Tibial nerve (tissue), 4 donors: ENCODE measurements at regions not wholly inside any gene's neighbourhood (a gene's known extent, or its start where the extent isn't known, plus 50 kb on each side); places are given as distances from the start of the nearest gene placed in this dataset.
"Not testable (repeated sequence)": the region's sequence is repeated elsewhere in the genome, so short reads cannot be mapped to it uniquely, and the experiment has no call there.

ENCODE experiments used
- DNase-seq, 2 donors: peaks; one replicate each; pipeline ENCODE4 v3.0.0-alpha.2; 2019; ENCODE audit warnings: low spot score in 2 of 2
- H3K27ac ChIP-seq, 4 donors: fragments of 200-600 bp; sonication (generic) in 3 of 4; one replicate each; pipeline ENCODE4 v1.5.1; 2017 to 2019; ENCODE audit warnings: mild to moderate bottlenecking in 1 of 4
- H3K27me3 ChIP-seq, 2 donors: fragments of 200-600 bp; sonication (generic) in 1 of 2; one replicate each; pipeline versions ENCODE4 v1.5.1 to v1.6.0; 2017 to 2019
- H3K36me3 ChIP-seq, 3 donors: fragments of 200-600 bp; sonication (generic); one replicate each; pipeline ENCODE4 v1.5.1; 2018 to 2019
- H3K4me1 ChIP-seq, 4 donors: fragments of 200-600 bp; sonication (generic) in 3 of 4; one replicate each; pipeline ENCODE4 v1.5.1; 2017 to 2019
- H3K4me3 ChIP-seq, 4 donors: fragments of 200-600 bp; sonication (generic) in 3 of 4; one replicate each; pipeline ENCODE4 v1.5.1; 2017 to 2019; ENCODE audit warnings: mild to moderate bottlenecking in 1 of 4, moderate library complexity in 1 of 4
- H3K9me3 ChIP-seq, 4 donors: fragments of 200-600 bp; sonication (generic) in 3 of 4; one replicate each; pipeline ENCODE4 v1.5.1; 2017 to 2019
- EP300 ChIP-seq, 2 donors: sonication (generic); formaldehyde crosslinking; IDR thresholded peaks; one replicate each; pipeline ENCODE4 v1.6.1; 2017; ENCODE audit warnings: antibody characterized with exemption in 2 of 2, mild to moderate bottlenecking in 1 of 2
- POLR2A ChIP-seq, 2 donors: fragments of 450-650 bp; IDR thresholded peaks; one replicate each; pipeline ENCODE4 v1.6.1; 2017; ENCODE audit warnings: antibody characterized with exemption in 2 of 2, mild to moderate bottlenecking in 2 of 2, moderate library complexity in 2 of 2
- WGBS, 2 donors: methylation state at CpG; one replicate each; pipeline ENCODE4 v1.1.5; 2018; 5-methylcytosine and 5-hydroxymethylcytosine counted together
- TF ChIP-seq, protein P1 (sequence below), 5 experiments: fragments of 200-600 bp in 3 of 5; fragments of 450-650 bp in 2 of 5; sonication (generic) in 3 of 5; IDR thresholded peaks; one replicate each; pipeline ENCODE4 v1.5.1; 2016 to 2019; ENCODE audit warnings: antibody characterized with exemption in 5 of 5, mild to moderate bottlenecking in 3 of 5, moderate library complexity in 2 of 5

DNA sequence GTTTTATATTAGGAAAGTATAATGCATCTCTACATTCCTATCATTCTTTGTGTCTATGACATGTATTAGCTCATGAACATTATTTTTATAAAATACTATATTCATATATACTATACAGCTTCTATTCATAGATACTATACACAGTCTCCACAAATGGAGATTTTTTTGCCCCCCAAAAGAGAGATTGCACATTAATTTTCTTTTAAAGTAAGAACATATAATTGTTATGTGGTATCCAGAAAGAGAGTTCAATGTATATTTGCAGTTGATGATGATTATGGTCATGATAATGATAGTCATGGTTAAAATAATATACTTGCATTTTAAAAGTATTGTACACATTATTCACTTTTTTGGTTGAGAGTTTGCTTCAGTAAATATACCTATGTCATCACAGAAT lies 445.3 kb downstream of the DSC3 start:
- no peaks in the 10 kb centered on the region for H3K27me3 ChIP-seq
- H3K4me3 ChIP-seq: no peak overlapping the region
- DNase-seq: no peak
- H3K27ac ChIP-seq: no peak overlapping the region
- H3K4me1 ChIP-seq: no peaks in the 10 kb centered on the region
- no peaks in the 10 kb centered on the region for H3K36me3 ChIP-seq
- H3K9me3 ChIP-seq: no peaks in the 10 kb centered on the region
- TF ChIP-seq POLR2A (IDR thresholded peaks at IDR 0.05): no peak
- TF ChIP-seq, protein P1, sequence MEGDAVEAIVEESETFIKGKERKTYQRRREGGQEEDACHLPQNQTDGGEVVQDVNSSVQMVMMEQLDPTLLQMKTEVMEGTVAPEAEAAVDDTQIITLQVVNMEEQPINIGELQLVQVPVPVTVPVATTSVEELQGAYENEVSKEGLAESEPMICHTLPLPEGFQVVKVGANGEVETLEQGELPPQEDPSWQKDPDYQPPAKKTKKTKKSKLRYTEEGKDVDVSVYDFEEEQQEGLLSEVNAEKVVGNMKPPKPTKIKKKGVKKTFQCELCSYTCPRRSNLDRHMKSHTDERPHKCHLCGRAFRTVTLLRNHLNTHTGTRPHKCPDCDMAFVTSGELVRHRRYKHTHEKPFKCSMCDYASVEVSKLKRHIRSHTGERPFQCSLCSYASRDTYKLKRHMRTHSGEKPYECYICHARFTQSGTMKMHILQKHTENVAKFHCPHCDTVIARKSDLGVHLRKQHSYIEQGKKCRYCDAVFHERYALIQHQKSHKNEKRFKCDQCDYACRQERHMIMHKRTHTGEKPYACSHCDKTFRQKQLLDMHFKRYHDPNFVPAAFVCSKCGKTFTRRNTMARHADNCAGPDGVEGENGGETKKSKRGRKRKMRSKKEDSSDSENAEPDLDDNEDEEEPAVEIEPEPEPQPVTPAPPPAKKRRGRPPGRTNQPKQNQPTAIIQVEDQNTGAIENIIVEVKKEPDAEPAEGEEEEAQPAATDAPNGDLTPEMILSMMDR (IDR thresholded peaks at IDR 0.05): no peak
- TF ChIP-seq EP300 (IDR thresholded peaks at IDR 0.05): no peak

DNA sequence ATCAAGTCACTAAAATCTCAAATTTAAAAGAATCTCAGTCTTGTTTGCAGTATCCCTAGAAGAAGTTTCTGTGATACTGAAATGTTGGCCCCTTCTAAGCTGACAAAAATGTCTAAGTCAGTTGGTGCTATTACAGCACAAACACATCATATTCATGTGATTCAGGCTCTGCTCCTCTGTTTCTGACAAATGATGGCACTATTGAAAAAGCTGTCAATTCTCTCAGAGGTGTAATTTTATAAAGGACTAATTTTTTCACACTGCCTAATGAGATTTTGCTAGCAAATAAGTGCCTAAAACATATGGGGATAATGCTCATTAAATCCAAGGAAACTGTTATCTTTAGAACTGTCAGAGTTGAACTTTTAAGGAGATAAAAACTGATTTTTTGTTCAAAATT lies 445.9 kb downstream of the DSC3 start:
- Histone ChIP-seq H3K27ac (no peak overlapping the region), H3K36me3 (no peaks in the 10 kb centered on the region), H3K4me3 (no peak overlapping the region), H3K9me3 (no peaks in the 10 kb centered on the region), H3K27me3 (no peaks in the 10 kb centered on the region), H3K4me1 (no peaks in the 10 kb centered on the region)
- no peak for DNase-seq
- TF ChIP-seq POLR2A (IDR thresholded peaks at IDR 0.05): no peak
- TF ChIP-seq, protein P1 (IDR thresholded peaks at IDR 0.05): no peak
- no peak for TF ChIP-seq EP300 (IDR thresholded peaks at IDR 0.05)

DNA sequence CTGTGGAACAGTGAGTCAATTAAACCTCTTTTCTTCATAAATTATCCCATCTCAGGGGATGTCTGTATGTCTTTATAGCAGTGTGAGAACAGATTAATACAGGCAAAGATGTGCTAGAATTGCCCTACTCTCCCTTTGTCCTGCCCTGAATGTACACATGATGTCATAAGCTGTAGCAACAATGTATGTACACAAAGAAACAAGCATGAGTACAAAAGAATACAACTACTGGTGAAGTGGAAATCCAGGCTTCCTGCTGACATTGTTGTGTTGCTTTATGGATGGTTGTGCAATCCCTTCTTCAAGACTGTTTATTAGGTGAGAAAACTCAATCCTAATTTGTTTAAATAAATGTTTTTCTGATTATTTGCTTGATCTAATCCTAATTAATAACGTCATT lies 446.6 kb downstream of the DSC3 start:
- no peak for DNase-seq
- no peaks in the 10 kb centered on the region for H3K27me3 ChIP-seq
- TF ChIP-seq, protein P1 (IDR thresholded peaks at IDR 0.05): no peak
- TF ChIP-seq EP300 (IDR thresholded peaks at IDR 0.05) (no peak), POLR2A (IDR thresholded peaks at IDR 0.05) (no peak)
- H3K4me3 ChIP-seq: no peak overlapping the region
- H3K27ac ChIP-seq: no peak overlapping the region
- H3K9me3 ChIP-seq: no peaks in the 10 kb centered on the region
- no peaks in the 10 kb centered on the region for H3K4me1 ChIP-seq
- no peaks in the 10 kb centered on the region for H3K36me3 ChIP-seq
- WGBS, 2 donors: 90% methylated on average over 1 of the region's 1 CpG

DNA sequence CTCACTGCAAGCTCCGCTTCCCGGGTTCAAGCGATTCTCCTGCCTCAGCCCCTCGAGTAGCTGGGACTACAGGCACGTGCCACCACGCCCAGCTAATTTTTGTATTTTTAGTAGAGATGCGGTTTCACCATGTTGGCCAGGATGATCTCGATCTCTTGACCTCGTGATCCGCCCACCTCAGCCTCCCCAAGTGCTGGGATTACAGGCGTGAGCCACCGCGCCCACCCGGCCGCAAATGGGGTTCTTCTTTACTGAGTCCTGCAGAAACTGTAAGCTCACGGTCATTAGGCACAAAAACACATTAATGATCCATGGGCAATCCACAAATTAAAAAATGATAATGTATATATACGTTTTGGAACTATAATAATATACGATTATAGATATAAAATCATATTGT lies 447.6 kb downstream of the DSC3 start:
- not testable (repeated sequence) for H3K9me3 ChIP-seq, H3K4me3 ChIP-seq, H3K27me3 ChIP-seq, DNase-seq, H3K36me3 ChIP-seq, H3K27ac ChIP-seq, H3K4me1 ChIP-seq
- WGBS, 2 donors: 93 to 94% methylated on average over 18 of the region's 18 CpGs

DNA sequence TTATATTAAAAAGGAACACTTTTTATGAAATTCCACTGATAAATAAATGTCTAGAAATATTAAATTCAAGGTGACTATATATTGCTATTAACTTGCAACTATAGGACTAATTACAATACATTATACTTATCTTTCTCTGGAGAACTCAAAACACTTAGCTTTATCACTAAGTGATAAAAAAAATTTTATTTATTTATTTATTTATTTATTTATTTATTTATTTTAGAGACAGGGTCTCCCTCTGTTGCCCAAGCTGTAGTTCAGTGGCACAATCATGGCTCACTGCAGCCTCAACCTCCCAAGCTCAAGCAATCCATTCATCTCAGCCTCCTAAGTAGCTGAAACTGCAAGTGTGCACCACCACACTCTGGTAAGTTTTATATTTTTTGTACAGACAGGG lies 451.1 kb downstream of the DSC3 start:
- no peak overlapping the region for H3K4me3 ChIP-seq
- no peak overlapping the region for H3K27ac ChIP-seq
- no peaks in the 10 kb centered on the region for H3K4me1 ChIP-seq
- no peaks in the 10 kb centered on the region for H3K36me3 ChIP-seq
- no peaks in the 10 kb centered on the region for H3K9me3 ChIP-seq
- no peaks in the 10 kb centered on the region for H3K27me3 ChIP-seq
- TF ChIP-seq EP300 (IDR thresholded peaks at IDR 0.05) (no peak), POLR2A (IDR thresholded peaks at IDR 0.05) (no peak)
- TF ChIP-seq, protein P1 (IDR thresholded peaks at IDR 0.05): no peak
- DNase-seq: no peak

DNA sequence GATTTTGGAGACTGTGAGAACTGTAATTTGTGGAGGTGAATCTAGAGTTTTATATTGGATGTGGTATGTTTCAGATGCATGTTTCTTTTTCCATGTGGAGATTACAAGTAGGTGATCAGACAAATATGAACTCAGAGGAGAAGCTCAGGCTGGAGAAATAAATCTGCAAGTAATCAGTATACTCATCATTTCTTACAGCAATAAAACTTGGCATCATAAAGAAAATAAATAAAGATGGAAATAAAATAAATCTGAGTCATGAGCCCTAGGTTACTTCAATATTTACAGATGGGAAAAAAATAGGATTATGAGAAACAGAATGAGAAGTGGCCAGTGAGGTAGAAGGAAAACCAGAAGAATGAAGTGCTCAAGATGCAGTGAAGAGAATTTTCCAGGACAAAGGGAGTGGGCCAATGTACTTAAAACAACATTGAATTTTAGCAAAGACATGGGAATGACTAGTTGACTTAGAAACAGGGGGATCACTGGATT lies 453.8 kb downstream of the DSC3 start:
- no peak for DNase-seq
- Histone ChIP-seq H3K9me3 (no peaks in the 10 kb centered on the region), H3K27me3 (no peaks in the 10 kb centered on the region), H3K4me1 (no peaks in the 10 kb centered on the region), H3K36me3 (no peaks in the 10 kb centered on the region), H3K4me3 (no peak overlapping the region), H3K27ac (no peak overlapping the region)
- no peak for TF ChIP-seq EP300 (IDR thresholded peaks at IDR 0.05)
- TF ChIP-seq, protein P1 (IDR thresholded peaks at IDR 0.05): no peak
- TF ChIP-seq POLR2A (IDR thresholded peaks at IDR 0.05): no peak
